CD4-positive, alpha-beta T cell (primary cell): ENCODE measurements at regions not wholly inside any gene's neighbourhood (a gene's known extent, or its start where the extent isn't known, plus 50 kb on each side); places are given as distances from the start of the nearest gene placed in this dataset.

Experiments used
- ATAC-seq: fragments of 200-7000 bp; cut with Tn5 transposase; one replicate; pipeline ENCODE4 v1.10.0; 2022; ENCODE audit warnings: mild to moderate bottlenecking; ENCODE audit not compliant: poor library complexity
- CTCF ChIA-PET: fragments of 350-600 bp; sonication (Branson Sonifier 250); formaldehyde crosslinking; loops from one replicate; lab custom pipeline; 2021; ENCODE audit warnings: antibody characterized with exemption, inconsistent platforms; lab: Charles Lee
- POLR2A ChIA-PET: fragments of 350-600 bp; sonication (Branson Sonifier 250); formaldehyde crosslinking; loops from one replicate; lab custom pipeline; 2021; ENCODE audit warnings: antibody characterized with exemption, inconsistent platforms; lab: Charles Lee
- DNase-seq, 14 experiments: peaks; one replicate each; pipeline ENCODE4 v3.0.0-alpha.2; 2013 to 2020; ENCODE audit warnings: mixed read lengths in 2 of 14
- H3K27ac ChIP-seq, 2 donors: one replicate each; pipeline versions ENCODE4 v1.5.1 to v1.7.0; 2013; ENCODE audit warnings: low read length in 2 of 2, low read depth in 1 of 2, mild to moderate bottlenecking in 1 of 2
- H3K27me3 ChIP-seq, 2 experiments: 1 replicate in 1 of 2; 2 replicates in 1 of 2; pipeline versions ENCODE4 v1.6.1 to v1.7.0; 2013; ENCODE audit warnings: low read length in 2 of 2, control low read depth in 1 of 2, mild to moderate bottlenecking in 1 of 2, moderate library complexity in 1 of 2; ENCODE audit not compliant: insufficient read depth in 2 of 2, control insufficient read depth in 1 of 2
- H3K36me3 ChIP-seq: one replicate; pipeline ENCODE4 v1.6.1; 2013; ENCODE audit warnings: low read length, control low read depth; ENCODE audit not compliant: insufficient read depth
- H3K4me1 ChIP-seq: one replicate; pipeline ENCODE4 v1.6.1; 2013; ENCODE audit warnings: low read length, control low read depth; ENCODE audit not compliant: insufficient read depth
- H3K4me3 ChIP-seq: one replicate; pipeline ENCODE4 v1.5.1; 2013; ENCODE audit warnings: mild to moderate bottlenecking, low read length, moderate library complexity
- H3K9me3 ChIP-seq, 2 experiments: 1 replicate in 1 of 2; 2 replicates in 1 of 2; pipeline versions ENCODE4 v1.6.1 to v1.7.0; 2013; ENCODE audit warnings: low read length in 2 of 2, mild to moderate bottlenecking in 2 of 2, control low read depth in 1 of 2, moderate library complexity in 1 of 2; ENCODE audit not compliant: control insufficient read depth in 1 of 2, insufficient read depth in 1 of 2
- H3K27ac Mint-ChIP-seq: one replicate; pipeline ENCODE4 v1.8.0; 2020; ENCODE audit warnings: mixed read lengths
- H3K27me3 Mint-ChIP-seq: one replicate; pipeline ENCODE4 v1.8.0; 2021; ENCODE audit warnings: mixed read lengths
- H3K36me3 Mint-ChIP-seq: one replicate; pipeline ENCODE4 v1.8.0; 2021; ENCODE audit warnings: low read depth, mixed read lengths
- H3K4me1 Mint-ChIP-seq: one replicate; pipeline ENCODE4 v1.8.0; 2021; ENCODE audit warnings: low read depth, mixed read lengths
- H3K4me3 Mint-ChIP-seq: one replicate; pipeline ENCODE4 v1.8.0; 2020; ENCODE audit warnings: mild to moderate bottlenecking, mixed read lengths
- H3K9me3 Mint-ChIP-seq: one replicate; pipeline ENCODE4 v1.8.0; 2020; ENCODE audit warnings: mixed read lengths
- CTCF ChIP-seq: fragments of 200-600 bp; IDR thresholded peaks from one replicate; pipeline ENCODE4 v1.8.0; 2022; ENCODE audit warnings: antibody characterized with exemption, mild to moderate bottlenecking
- intact Hi-C, 2 experiments: fragments of 100-400 bp; cut with DNase I in 1 of 2; cut with micrococcal nuclease in 1 of 2; formaldehyde crosslinking; loops; one replicate each; pipeline versions ENCODE4 v1.15.1 to v1.9.0; 2023 to 2025; cut with DNase I, micrococcal nuclease

GRCh38 chr4:71857713-71858451 lies 74.0 kb upstream of the GC start:
- no peak overlapping the region for H3K27ac Mint-ChIP-seq
- H3K27me3 ChIP-seq = no peaks in the 10 kb centered on the region
- intact Hi-C loops = no loop called here
- peaks cover 5% of the 10 kb centered on the region for H3K27me3 Mint-ChIP-seq
- H3K4me1 Mint-ChIP-seq = no peaks in the 10 kb centered on the region
- H3K27ac ChIP-seq = no peak overlapping the region
- no peak overlapping the region for H3K4me3 Mint-ChIP-seq
- H3K36me3 ChIP-seq = no peaks in the 10 kb centered on the region
- H3K4me3 ChIP-seq = no peak overlapping the region
- no peaks in the 10 kb centered on the region for H3K36me3 Mint-ChIP-seq
- POLR2A ChIA-PET = no interaction called here
- peaks cover 0 to 7% of the 10 kb centered on the region in 2 experiments for H3K9me3 ChIP-seq
- no peak for ATAC-seq
- CTCF ChIA-PET = no interaction called here
- TF ChIP-seq CTCF = no peak
- no peaks in the 10 kb centered on the region for H3K9me3 Mint-ChIP-seq
- no peak for DNase-seq
- no peaks in the 10 kb centered on the region for H3K4me1 ChIP-seq

GRCh38 chr4:71860643-71861042 lies 76.8 kb upstream of the GC start:
- no peaks in the 10 kb centered on the region for H3K9me3 Mint-ChIP-seq
- no peak overlapping the region for H3K4me3 Mint-ChIP-seq
- no peak for TF ChIP-seq CTCF
- ChIA-PET CTCF (no interaction called here), POLR2A (no interaction called here)
- no peaks in the 10 kb centered on the region for H3K27me3 ChIP-seq
- H3K36me3 Mint-ChIP-seq = no peaks in the 10 kb centered on the region
- H3K27me3 Mint-ChIP-seq = peaks cover 5% of the 10 kb centered on the region
- ATAC-seq (no peak), DNase-seq (no peak)
- no peaks in the 10 kb centered on the region for H3K36me3 ChIP-seq
- H3K9me3 ChIP-seq = peaks cover 9 to 23% of the 10 kb centered on the region in 2 experiments
- no peak overlapping the region for H3K27ac ChIP-seq
- no peaks in the 10 kb centered on the region for H3K4me1 Mint-ChIP-seq
- H3K4me1 ChIP-seq = no peaks in the 10 kb centered on the region
- no peak overlapping the region for H3K4me3 ChIP-seq
- intact Hi-C loops = no loop called here
- no peak overlapping the region for H3K27ac Mint-ChIP-seq

- Histone ChIP-seq H3K27ac (no peak overlapping the region), H3K4me1 (no peaks in the 10 kb centered on the region), H3K36me3 (no peaks in the 10 kb centered on the region), H3K4me3 (no peak overlapping the region), H3K27me3 (no peaks in the 10 kb centered on the region), H3K9me3 (peaks cover 9 to 23% of the 10 kb centered on the region in 2 experiments)
- H3K4me3 Mint-ChIP-seq = no peak overlapping the region
- H3K27ac Mint-ChIP-seq = no peak overlapping the region
- ATAC-seq = no peak
- peaks cover 5% of the 10 kb centered on the region for H3K27me3 Mint-ChIP-seq
- no peaks in the 10 kb centered on the region for H3K4me1 Mint-ChIP-seq
- ChIA-PET CTCF (interaction anchor here (0.6 kb wide), 1 partner anchor 17 kb away, joined by 3 read pairs; no protein-coding TSS in a partner anchor), POLR2A (no interaction called here)
- no peak for DNase-seq
- no peaks in the 10 kb centered on the region for H3K9me3 Mint-ChIP-seq
- no peaks in the 10 kb centered on the region for H3K36me3 Mint-ChIP-seq
- TF ChIP-seq CTCF = no peak
- intact Hi-C loops = no loop called here
These were observed 78.4 kb upstream of the GC start for GRCh38 chr4:71862315-71862714.
